DND-41 (cell line): ENCODE measurements at regions not wholly inside any gene's neighbourhood (a gene's known extent, or its start where the extent isn't known, plus 50 kb on each side); places are given as distances from the start of the nearest gene placed in this dataset.

ENCODE experiments used
- ATAC-seq: fragments of 200-7000 bp; cut with Tn5 transposase; 3 replicates; pipeline ENCODE4 v1.9.1; 2021; ENCODE audit warnings: low read depth; ENCODE audit not compliant: insufficient read depth
- DNase-seq: peaks from one replicate; pipeline ENCODE4 v3.0.0-alpha.2; 2020
- H2AFZ ChIP-seq: 2 replicates; pipeline ENCODE4 v1.6.0; 2012; ENCODE audit warnings: low read depth, low read length
- H3K27ac ChIP-seq: 2 replicates; pipeline ENCODE4 v1.5.1; 2012; ENCODE audit warnings: low read length, inconsistent platforms
- H3K27me3 ChIP-seq: fragments of 200-600 bp; sonication (generic); 2 replicates; pipeline ENCODE4 v1.6.0; 2012; ENCODE audit warnings: low read length, mild to moderate bottlenecking, inconsistent platforms; ENCODE audit not compliant: insufficient read depth, poor library complexity
- H3K36me3 ChIP-seq: 2 replicates; pipeline ENCODE4 v1.5.1; 2012; ENCODE audit warnings: low read length, inconsistent platforms; ENCODE audit not compliant: insufficient read depth
- H3K4me1 ChIP-seq: 2 replicates; pipeline ENCODE4 v1.5.1; 2012; ENCODE audit warnings: mild to moderate bottlenecking, low read length; ENCODE audit not compliant: insufficient read depth
- H3K4me2 ChIP-seq: 2 replicates; pipeline ENCODE4 v1.6.0; 2012; ENCODE audit warnings: mild to moderate bottlenecking, moderate library complexity, low read length, inconsistent platforms; ENCODE audit not compliant: insufficient read depth
- H3K4me3 ChIP-seq, 2 experiments: fragments of 200-600 bp in 1 of 2; shearing (Covaris generic) in 1 of 2; 2 replicates each; pipeline ENCODE4 v1.5.1; 2012 to 2016; ENCODE audit warnings: inconsistent platforms in 2 of 2, low read length in 2 of 2, mild to moderate bottlenecking in 2 of 2, low read depth in 1 of 2, moderate library complexity in 1 of 2
- H3K79me2 ChIP-seq: 2 replicates; pipeline ENCODE4 v1.6.0; 2012; ENCODE audit warnings: low read length, inconsistent platforms; ENCODE audit not compliant: insufficient read depth
- H3K9ac ChIP-seq: 2 replicates; pipeline ENCODE4 v1.6.0; 2012; ENCODE audit warnings: low read depth, mild to moderate bottlenecking, inconsistent platforms, low read length, moderate library complexity
- H3K9me3 ChIP-seq: 2 replicates; pipeline ENCODE4 v1.5.1; 2012; ENCODE audit warnings: low read length, moderate library complexity, mild to moderate bottlenecking, inconsistent platforms; ENCODE audit not compliant: insufficient read depth, severe bottlenecking
- H4K20me1 ChIP-seq: 2 replicates; pipeline ENCODE4 v1.6.0; 2012; ENCODE audit warnings: low read length; ENCODE audit not compliant: insufficient read depth
- EZH2 ChIP-seq: IDR thresholded peaks from 3 replicates; pipeline ENCODE4 v1.6.1; 2012; ENCODE audit warnings: borderline replicate concordance, low read depth, mild to moderate bottlenecking, moderate library complexity, low read length, inconsistent platforms; ENCODE audit not compliant: severe bottlenecking
- TF ChIP-seq, protein P1 (sequence below): IDR thresholded peaks from 2 replicates; pipeline ENCODE4 v1.5.1; 2012; ENCODE audit warnings: borderline replicate concordance, low read length, moderate library complexity, mild to moderate bottlenecking; ENCODE audit not compliant: poor library complexity, severe bottlenecking; ENCODE audit errors: extremely low read depth

DNA sequence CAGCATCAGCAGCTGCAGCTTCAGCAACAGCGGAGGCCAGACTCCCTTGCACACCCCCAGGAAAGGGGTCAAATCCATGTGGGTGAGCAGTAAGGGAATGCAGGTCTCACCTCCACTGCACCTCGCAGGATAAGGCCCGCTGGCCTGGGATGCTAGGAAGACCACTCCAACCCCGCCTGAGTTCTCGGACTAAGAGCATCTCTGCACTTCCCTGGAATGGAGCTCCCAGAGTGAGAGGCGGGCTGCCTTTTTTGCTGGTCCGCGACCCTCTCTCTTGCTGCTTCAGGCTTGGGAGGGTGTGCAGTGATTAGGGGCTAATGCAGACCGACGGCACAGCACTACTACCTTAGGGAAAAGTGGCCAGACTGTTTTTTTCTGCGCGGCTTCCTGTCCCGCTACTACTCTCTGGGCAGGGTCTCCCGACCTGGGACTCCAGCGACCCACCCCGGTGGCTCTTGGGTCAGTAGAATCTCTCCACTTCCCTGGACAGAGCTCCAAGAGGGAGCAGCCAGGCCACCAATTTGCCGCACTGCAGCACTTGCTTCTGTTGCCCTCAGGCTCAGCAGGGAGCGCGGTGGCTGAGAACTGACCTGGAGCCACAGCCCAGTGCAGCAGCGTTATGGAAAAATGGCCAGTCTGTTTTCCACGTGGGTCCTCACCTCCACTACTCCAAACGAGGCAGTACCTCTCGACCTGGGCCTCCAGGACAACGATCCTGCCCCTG, 480.4 kb downstream of the CDH8 start:
- no peak for ATAC-seq
- DNase-seq: no peak
- no peaks in the 10 kb centered on the region for H3K36me3 ChIP-seq
- H3K4me2 ChIP-seq: no peak overlapping the region
- H3K9ac ChIP-seq: no peak overlapping the region
- H3K79me2 ChIP-seq: no peaks in the 10 kb centered on the region
- H3K9me3 ChIP-seq: no peaks in the 10 kb centered on the region
- no peaks in the 10 kb centered on the region for H3K27me3 ChIP-seq
- no peak overlapping the region for H3K27ac ChIP-seq
- no peak for TF ChIP-seq EZH2
- TF ChIP-seq, protein P1, sequence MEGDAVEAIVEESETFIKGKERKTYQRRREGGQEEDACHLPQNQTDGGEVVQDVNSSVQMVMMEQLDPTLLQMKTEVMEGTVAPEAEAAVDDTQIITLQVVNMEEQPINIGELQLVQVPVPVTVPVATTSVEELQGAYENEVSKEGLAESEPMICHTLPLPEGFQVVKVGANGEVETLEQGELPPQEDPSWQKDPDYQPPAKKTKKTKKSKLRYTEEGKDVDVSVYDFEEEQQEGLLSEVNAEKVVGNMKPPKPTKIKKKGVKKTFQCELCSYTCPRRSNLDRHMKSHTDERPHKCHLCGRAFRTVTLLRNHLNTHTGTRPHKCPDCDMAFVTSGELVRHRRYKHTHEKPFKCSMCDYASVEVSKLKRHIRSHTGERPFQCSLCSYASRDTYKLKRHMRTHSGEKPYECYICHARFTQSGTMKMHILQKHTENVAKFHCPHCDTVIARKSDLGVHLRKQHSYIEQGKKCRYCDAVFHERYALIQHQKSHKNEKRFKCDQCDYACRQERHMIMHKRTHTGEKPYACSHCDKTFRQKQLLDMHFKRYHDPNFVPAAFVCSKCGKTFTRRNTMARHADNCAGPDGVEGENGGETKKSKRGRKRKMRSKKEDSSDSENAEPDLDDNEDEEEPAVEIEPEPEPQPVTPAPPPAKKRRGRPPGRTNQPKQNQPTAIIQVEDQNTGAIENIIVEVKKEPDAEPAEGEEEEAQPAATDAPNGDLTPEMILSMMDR: no peak
- H2AFZ ChIP-seq: no peak overlapping the region
- H3K4me1 ChIP-seq: no peaks in the 10 kb centered on the region
- H3K4me3 ChIP-seq: no peak overlapping the region
- no peaks in the 10 kb centered on the region for H4K20me1 ChIP-seq

GRCh38 chr16:61549327-61549726, 486.9 kb downstream of the CDH8 start:
- no peak for DNase-seq
- Histone ChIP-seq H3K9me3 (no peaks in the 10 kb centered on the region), H3K79me2 (no peaks in the 10 kb centered on the region), H3K4me1 (no peaks in the 10 kb centered on the region), H3K27me3 (no peaks in the 10 kb centered on the region), H3K27ac (no peak overlapping the region), H3K36me3 (no peaks in the 10 kb centered on the region), H3K4me2 (no peak overlapping the region), H2AFZ (no peak overlapping the region), H3K9ac (no peak overlapping the region), H3K4me3 (no peak overlapping the region), H4K20me1 (no peaks in the 10 kb centered on the region)
- ATAC-seq: no peak
- TF ChIP-seq, protein P1: no peak
- TF ChIP-seq EZH2: no peak

DNA sequence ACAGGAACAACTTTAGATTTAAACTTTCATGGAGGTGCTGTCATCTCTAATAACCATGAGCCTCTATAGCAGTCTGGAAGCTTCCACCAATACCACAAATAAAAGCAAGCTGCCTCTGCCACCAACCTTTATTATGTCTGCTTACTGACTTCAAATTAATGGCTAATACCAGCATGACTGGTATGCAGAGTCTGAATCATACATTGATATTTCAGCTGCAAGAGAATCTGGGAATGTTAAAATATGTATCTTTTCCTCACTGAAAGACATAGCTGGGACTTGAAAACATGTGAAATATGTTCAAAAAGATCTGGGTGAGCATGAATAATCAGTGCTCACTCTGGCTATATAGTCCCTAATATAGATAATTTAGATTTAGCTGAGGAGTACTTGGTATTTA, 488.6 kb downstream of the CDH8 start:
- no peak for DNase-seq
- H3K79me2 ChIP-seq: no peaks in the 10 kb centered on the region
- no peak overlapping the region for H3K9ac ChIP-seq
- H3K4me1 ChIP-seq: no peaks in the 10 kb centered on the region
- no peaks in the 10 kb centered on the region for H3K36me3 ChIP-seq
- no peak for ATAC-seq
- H3K4me3 ChIP-seq: no peak overlapping the region
- H3K27me3 ChIP-seq: no peaks in the 10 kb centered on the region
- H3K27ac ChIP-seq: no peak overlapping the region
- no peaks in the 10 kb centered on the region for H3K9me3 ChIP-seq
- TF ChIP-seq, protein P1: no peak
- no peak for TF ChIP-seq EZH2
- no peak overlapping the region for H2AFZ ChIP-seq
- no peak overlapping the region for H3K4me2 ChIP-seq
- no peaks in the 10 kb centered on the region for H4K20me1 ChIP-seq

DNA sequence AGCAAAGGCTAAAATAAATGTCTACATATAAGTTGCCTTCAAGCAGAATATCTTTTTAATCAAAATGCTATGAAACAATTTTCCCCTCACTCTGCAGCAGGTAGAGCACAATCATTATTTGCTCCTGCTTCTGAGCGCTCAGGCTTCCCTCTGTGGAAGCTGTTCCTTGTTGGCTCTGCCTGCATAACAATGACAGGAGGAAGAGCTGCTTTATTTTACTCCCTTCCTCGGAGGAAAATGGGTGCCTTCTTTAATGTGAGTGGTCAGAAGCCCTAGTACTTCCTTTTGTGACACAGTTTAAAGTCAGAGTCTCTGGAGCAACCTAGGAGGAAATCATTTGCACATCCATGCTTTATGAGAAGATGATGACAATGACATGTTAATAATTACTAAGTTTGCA, 492.1 kb downstream of the CDH8 start:
- Histone ChIP-seq H3K9ac (no peak overlapping the region), H3K9me3 (no peaks in the 10 kb centered on the region), H2AFZ (no peak overlapping the region), H3K79me2 (no peaks in the 10 kb centered on the region), H3K4me1 (no peaks in the 10 kb centered on the region), H3K4me2 (no peak overlapping the region), H4K20me1 (no peaks in the 10 kb centered on the region), H3K27ac (no peak overlapping the region), H3K36me3 (no peaks in the 10 kb centered on the region), H3K4me3 (no peak overlapping the region), H3K27me3 (no peaks in the 10 kb centered on the region)
- TF ChIP-seq, protein P1: no peak
- no peak for TF ChIP-seq EZH2
- ATAC-seq: no peak
- DNase-seq: no peak
